ENCODE measurements at regions not wholly inside any gene's neighbourhood (a gene's known extent, or its start where the extent isn't known, plus 50 kb on each side); places are given as distances from the start of the nearest gene placed in this dataset.
"Not testable (repeated sequence)": the region's sequence is repeated elsewhere in the genome, so short reads cannot be mapped to it uniquely, and the experiment has no call there.

DNA sequence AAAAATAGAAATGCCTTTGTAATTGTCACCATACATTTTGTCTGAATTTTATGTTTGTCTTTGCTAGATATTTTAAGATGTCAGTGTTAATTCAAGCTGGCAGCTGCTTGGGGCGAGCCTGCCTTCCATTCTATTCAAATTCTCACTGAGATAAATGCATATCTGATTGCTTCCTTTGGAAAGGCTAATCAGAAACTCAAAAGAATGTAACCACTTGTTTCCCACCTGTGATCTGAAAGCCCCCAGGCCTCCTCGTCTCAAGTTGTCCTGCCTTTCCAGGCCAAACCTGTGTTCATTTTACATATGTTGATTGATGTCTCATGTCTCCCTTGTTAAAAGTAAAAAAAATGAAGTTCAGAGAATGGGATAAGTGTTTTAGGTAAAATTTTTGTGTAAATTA, 318.7 kb upstream of the TECRL start:
- H3K27me3 Mint-ChIP-seq (ENCODE audit: low read depth), result no peaks in the 10 kb centered on the region

DNA sequence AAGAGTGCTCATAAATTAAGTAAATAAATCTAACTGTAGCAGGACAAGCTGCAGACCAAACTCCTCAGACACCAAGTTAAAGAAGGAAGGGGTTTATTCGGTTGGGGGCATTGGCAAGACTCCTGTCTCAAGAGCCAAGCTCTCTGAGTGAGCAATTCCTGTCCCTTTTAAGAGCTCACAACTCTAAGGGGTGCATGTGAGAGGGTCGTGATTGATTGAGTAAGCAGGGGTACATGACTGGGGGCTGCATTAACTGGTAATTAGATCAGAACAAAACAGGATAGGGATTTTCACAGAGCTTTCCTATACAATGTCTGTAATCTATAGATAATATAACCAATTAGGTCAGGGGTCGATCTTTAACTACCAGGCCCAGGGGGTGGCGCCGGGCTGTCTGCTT, 318.1 kb upstream of the TECRL start:
- not testable (repeated sequence) for DNase-seq (ENCODE audit: low spot score in 2 of 2, unreplicated experiment in 2 of 2); H3K36me3 Mint-ChIP-seq; H3K27ac Mint-ChIP-seq; H3K27me3 Mint-ChIP-seq (ENCODE audit: low read depth); H3K4me1 Mint-ChIP-seq; H3K4me3 Mint-ChIP-seq
- peaks cover 20% of the 10 kb centered on the region for H3K9me3 Mint-ChIP-seq

More for the DNA sequence above, 318.7 kb upstream of the TECRL start:
- Mint-ChIP-seq H3K9me3 (peaks cover 23% of the 10 kb centered on the region), H3K4me3 (no peak overlapping the region), H3K4me1 (no peaks in the 10 kb centered on the region), H3K27ac (no peak overlapping the region), H3K36me3 (no peaks in the 10 kb centered on the region)
- TF ChIP-seq, protein P1, sequence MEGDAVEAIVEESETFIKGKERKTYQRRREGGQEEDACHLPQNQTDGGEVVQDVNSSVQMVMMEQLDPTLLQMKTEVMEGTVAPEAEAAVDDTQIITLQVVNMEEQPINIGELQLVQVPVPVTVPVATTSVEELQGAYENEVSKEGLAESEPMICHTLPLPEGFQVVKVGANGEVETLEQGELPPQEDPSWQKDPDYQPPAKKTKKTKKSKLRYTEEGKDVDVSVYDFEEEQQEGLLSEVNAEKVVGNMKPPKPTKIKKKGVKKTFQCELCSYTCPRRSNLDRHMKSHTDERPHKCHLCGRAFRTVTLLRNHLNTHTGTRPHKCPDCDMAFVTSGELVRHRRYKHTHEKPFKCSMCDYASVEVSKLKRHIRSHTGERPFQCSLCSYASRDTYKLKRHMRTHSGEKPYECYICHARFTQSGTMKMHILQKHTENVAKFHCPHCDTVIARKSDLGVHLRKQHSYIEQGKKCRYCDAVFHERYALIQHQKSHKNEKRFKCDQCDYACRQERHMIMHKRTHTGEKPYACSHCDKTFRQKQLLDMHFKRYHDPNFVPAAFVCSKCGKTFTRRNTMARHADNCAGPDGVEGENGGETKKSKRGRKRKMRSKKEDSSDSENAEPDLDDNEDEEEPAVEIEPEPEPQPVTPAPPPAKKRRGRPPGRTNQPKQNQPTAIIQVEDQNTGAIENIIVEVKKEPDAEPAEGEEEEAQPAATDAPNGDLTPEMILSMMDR (IDR thresholded peaks at IDR 0.05; ENCODE audit: unreplicated experiment), result no peak
- DNase-seq (ENCODE audit: low spot score in 2 of 2, unreplicated experiment in 2 of 2), result no peak

DNA sequence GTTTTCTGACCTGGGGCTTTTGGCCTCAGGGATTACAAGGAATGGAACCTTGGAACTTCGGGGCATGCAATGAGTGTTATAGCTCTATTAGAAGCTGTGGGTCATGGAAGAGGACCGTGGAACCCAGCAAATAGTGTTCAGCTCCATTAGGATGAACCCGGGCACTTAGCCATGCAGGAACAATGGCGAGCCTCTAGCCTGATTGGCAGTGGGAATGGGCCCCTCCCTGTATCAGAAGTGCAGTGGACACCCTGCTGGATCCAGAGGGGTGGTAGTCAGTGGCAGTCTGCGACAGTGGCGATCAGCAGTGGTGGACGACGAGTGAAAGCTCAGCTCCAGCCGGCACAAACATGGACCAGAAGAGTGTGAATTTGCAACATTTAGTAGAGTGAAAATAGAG, 315.4 kb upstream of the TECRL start:
- no peaks in the 10 kb centered on the region for H3K36me3 Mint-ChIP-seq
- H3K9me3 Mint-ChIP-seq, result peaks cover 15% of the 10 kb centered on the region
- no peaks in the 10 kb centered on the region for H3K27me3 Mint-ChIP-seq (ENCODE audit: low read depth)
- TF ChIP-seq, protein P1 (IDR thresholded peaks at IDR 0.05; ENCODE audit: unreplicated experiment), result no peak
- no peak overlapping the region for H3K27ac Mint-ChIP-seq
- no peak overlapping the region for H3K4me3 Mint-ChIP-seq
- no peaks in the 10 kb centered on the region for H3K4me1 Mint-ChIP-seq
- DNase-seq (ENCODE audit: low spot score in 2 of 2, unreplicated experiment in 2 of 2), result no peak

DNA sequence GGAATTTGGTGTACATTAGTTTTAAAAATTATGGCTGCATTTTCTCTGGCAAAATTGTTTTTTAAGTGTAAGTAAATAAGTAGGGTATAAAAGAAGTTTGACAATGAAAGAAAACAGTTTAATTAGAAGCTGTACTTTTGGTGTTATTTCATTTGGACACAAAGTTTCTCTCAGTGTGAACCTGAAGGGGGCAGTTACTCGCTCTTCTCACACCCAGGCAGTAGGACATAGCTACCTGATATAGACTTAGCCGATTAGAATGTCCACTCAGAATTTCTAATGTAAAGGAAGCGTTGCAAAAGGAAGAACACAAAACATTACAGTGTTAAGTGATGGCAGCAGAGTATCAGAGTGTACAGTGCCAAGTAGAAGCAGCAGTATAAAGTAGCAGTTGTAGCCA, 311.9 kb upstream of the TECRL start:
- Mint-ChIP-seq H3K4me3 (no peak overlapping the region), H3K4me1 (peaks cover 2% of the 10 kb centered on the region), H3K27ac (no peak overlapping the region), H3K9me3 (peaks cover 7% of the 10 kb centered on the region), H3K36me3 (no peaks in the 10 kb centered on the region), H3K27me3 (ENCODE audit: low read depth) (no peaks in the 10 kb centered on the region)
- no peak for DNase-seq (ENCODE audit: low spot score in 2 of 2, unreplicated experiment in 2 of 2)
- TF ChIP-seq, protein P1 (IDR thresholded peaks at IDR 0.05; ENCODE audit: unreplicated experiment), result no peak

DNA sequence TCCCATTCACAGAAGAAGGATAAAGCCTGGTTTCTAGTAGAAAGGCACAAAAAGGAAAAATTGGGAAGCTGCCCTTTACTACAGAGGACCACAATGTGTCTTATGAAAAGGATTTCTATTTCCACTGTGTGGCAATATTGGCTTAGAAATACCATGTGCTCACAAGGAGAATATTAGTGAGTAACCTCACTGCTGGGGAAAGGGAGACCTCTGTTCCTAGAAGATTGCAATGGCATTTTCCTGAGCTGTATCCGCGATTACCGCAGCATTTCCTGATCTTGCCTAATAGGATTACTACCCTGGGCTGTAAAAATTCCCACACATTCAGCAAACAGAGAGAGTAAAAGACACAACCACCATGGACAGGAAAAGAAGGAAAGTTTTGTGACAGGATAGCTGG, 308.8 kb upstream of the TECRL start:
- DNase-seq (ENCODE audit: low spot score in 2 of 2, unreplicated experiment in 2 of 2), result no peak
- Mint-ChIP-seq H3K9me3 (no peaks in the 10 kb centered on the region), H3K4me1 (peaks cover 2% of the 10 kb centered on the region), H3K27ac (no peak overlapping the region), H3K36me3 (no peaks in the 10 kb centered on the region), H3K4me3 (no peak overlapping the region), H3K27me3 (ENCODE audit: low read depth) (no peaks in the 10 kb centered on the region)
- TF ChIP-seq, protein P1 (IDR thresholded peaks at IDR 0.05; ENCODE audit: unreplicated experiment), result no peak

DNA sequence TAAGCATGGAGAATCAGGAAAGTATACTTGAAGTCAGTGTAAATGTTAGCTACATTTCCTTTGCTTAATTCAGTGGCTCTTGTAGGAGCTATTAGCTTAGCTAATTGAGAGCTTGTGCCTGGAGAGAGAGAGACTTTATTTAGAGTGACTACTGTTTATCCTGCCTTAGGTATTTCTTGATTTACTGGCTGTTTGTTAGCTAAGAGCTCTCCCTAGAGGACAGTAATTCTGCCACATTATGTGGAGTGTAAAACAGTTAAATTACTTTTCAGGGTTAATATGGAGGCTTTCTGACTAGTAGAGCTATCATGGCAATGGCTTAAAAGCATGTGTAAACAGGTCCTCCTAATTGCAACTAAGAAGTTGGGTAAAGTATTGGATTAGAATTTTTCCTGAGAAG, 306.5 kb upstream of the TECRL start:
- TF ChIP-seq, protein P1 (IDR thresholded peaks at IDR 0.05; ENCODE audit: unreplicated experiment), result no peak
- no peak for DNase-seq (ENCODE audit: low spot score in 2 of 2, unreplicated experiment in 2 of 2)
- no peak overlapping the region for H3K4me3 Mint-ChIP-seq
- H3K4me1 Mint-ChIP-seq, result peaks cover 2% of the 10 kb centered on the region
- no peaks in the 10 kb centered on the region for H3K27me3 Mint-ChIP-seq (ENCODE audit: low read depth)
- H3K27ac Mint-ChIP-seq, result no peak overlapping the region
- H3K9me3 Mint-ChIP-seq, result no peaks in the 10 kb centered on the region
- no peaks in the 10 kb centered on the region for H3K36me3 Mint-ChIP-seq
